PFSK-1 (cell line): ENCODE measurements at regions not wholly inside any gene's neighbourhood (a gene's known extent, or its start where the extent isn't known, plus 50 kb on each side); places are given as distances from the start of the nearest gene placed in this dataset.

Experiments
- FOXP2 ChIP-seq: optimal IDR thresholded peaks from 2 replicates; pipeline ENCODE3; 2011; ENCODE audit warnings: borderline replicate concordance, control low read depth, inconsistent platforms; ENCODE audit not compliant: insufficient read depth; ENCODE audit errors: extremely low read length, extremely low read depth
- POLR2AphosphoS5 ChIP-seq: IDR thresholded peaks from 2 replicates; pipeline ENCODE4 v1.6.1; 2012; ENCODE audit warnings: low read depth, mild to moderate bottlenecking, control low read depth, low read length, moderate library complexity
- REST ChIP-seq, 2 experiments: IDR thresholded peaks; 2 replicates each; pipeline versions ENCODE4 v1.6.1 to v1.8.0; 2011 to 2012; ENCODE audit warnings: low read depth in 2 of 2, low read length in 2 of 2, control low read depth in 1 of 2, inconsistent platforms in 1 of 2, mild to moderate bottlenecking in 1 of 2, moderate library complexity in 1 of 2; ENCODE audit not compliant: insufficient read depth in 1 of 2
- SIN3A ChIP-seq: IDR thresholded peaks from 2 replicates; pipeline ENCODE4 v1.6.1; 2012; ENCODE audit warnings: mild to moderate bottlenecking, low read length, moderate library complexity, borderline replicate concordance; ENCODE audit not compliant: insufficient read depth
- TAF1 ChIP-seq: IDR thresholded peaks from 2 replicates; pipeline ENCODE4 v1.6.1; 2012; ENCODE audit warnings: low read length, control low read depth, borderline replicate concordance; ENCODE audit not compliant: insufficient read depth

DNA sequence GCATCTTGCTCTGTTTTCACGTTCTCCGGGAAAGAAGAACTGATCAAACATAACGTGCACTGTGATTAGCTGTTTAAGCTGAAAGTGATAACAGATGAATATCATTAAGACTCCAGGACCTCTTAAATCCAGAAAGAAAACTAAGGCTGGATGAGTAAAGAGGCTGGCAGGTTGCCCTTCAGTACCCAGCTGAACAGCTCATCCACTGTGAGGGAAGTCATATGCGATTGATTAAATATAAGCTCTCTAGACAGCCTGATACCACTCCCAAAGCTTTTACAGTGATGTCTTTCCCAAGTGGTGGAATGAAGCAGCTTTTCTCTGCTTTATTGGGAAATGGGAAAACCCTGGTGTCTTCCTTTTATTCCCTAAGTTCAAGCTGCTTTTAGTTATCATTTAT, 116.9 kb downstream of the EFNB2 start:
- no peak for TF ChIP-seq TAF1
- no peak for TF ChIP-seq REST (IDR thresholded peaks at IDR 0.05; ENCODE audit: insufficient read depth in 1 of 2, low read depth in 2 of 2, low read length in 2 of 2)
- no peak for TF ChIP-seq FOXP2
- no peak for TF ChIP-seq POLR2AphosphoS5
- no peak for TF ChIP-seq SIN3A

GRCh38 chr13:106417467-106418110, 117.9 kb downstream of the EFNB2 start:
- no peak for TF ChIP-seq FOXP2
- TF ChIP-seq POLR2AphosphoS5, result no peak
- TF ChIP-seq TAF1, result no peak
- no peak for TF ChIP-seq SIN3A
- TF ChIP-seq REST (IDR thresholded peaks at IDR 0.05; ENCODE audit: insufficient read depth in 1 of 2, low read depth in 2 of 2, low read length in 2 of 2), result no peak

GRCh38 chr13:106416645-106417044, 118.8 kb downstream of the EFNB2 start:
- TF ChIP-seq SIN3A, result no peak
- no peak for TF ChIP-seq TAF1
- no peak for TF ChIP-seq REST (IDR thresholded peaks at IDR 0.05; ENCODE audit: insufficient read depth in 1 of 2, low read depth in 2 of 2, low read length in 2 of 2)
- TF ChIP-seq FOXP2, result no peak
- no peak for TF ChIP-seq POLR2AphosphoS5

DNA sequence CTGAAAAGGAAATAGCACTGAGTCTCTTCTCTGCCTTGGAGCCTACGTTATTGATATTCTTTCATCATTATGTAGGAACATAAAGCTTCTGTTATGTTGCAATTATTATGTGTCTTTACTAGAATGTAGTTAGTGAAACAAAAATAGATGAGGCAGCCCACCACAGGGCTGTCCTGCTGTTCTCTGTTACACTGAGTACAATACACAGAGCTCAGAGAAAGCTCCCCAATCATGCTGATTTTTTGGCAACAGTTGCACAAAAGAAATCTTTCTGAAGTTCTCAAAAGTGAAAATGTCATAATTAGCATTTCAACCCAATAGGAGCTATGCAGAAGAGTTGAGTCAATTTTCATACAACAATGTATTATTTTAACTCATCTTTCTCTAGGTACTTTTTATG, 119.5 kb downstream of the EFNB2 start:
- TF ChIP-seq REST (IDR thresholded peaks at IDR 0.05; ENCODE audit: insufficient read depth in 1 of 2, low read depth in 2 of 2, low read length in 2 of 2) (no peak), FOXP2 (no peak), SIN3A (no peak), POLR2AphosphoS5 (no peak), TAF1 (no peak)
